Endothelial cell of umbilical vein (primary cell): ENCODE measurements at regions not wholly inside any gene's neighbourhood (a gene's known extent, or its start where the extent isn't known, plus 50 kb on each side); places are given as distances from the start of the nearest gene placed in this dataset.

ENCODE experiments used
- BruUV-seq: library from RNA; stranded (reverse); fragments of 400-500 nt; replicated peaks from 2 replicates; lab custom pipeline; 2021; lab: Mats Ljungman, UMichigan
- CTCF ChIA-PET: fragments of 300-600, 350-600 bp; sonication (Branson Sonifier 250); formaldehyde crosslinking; loops from one replicate; lab custom pipeline; 2021; ENCODE audit warnings: antibody characterized with exemption, inconsistent platforms; lab: Charles Lee
- POLR2A ChIA-PET: fragments of 300-600, 350-600 bp; sonication (Branson Sonifier 250); formaldehyde crosslinking; loops from one replicate; lab custom pipeline; 2021; ENCODE audit warnings: antibody characterized with exemption, inconsistent platforms; lab: Charles Lee
- DNase-seq: peaks from one replicate; pipeline ENCODE4 v3.0.0-alpha.2; 2011; ENCODE audit warnings: low read depth, low spot score
- FAIRE-seq: peaks from 2 replicates; lab custom pipeline; 2011; peaks lifted over from hg19 to GRCh38; lab: Jason Lieb, UNC
- H2AFZ ChIP-seq: 2 replicates; pipeline ENCODE4 v1.6.0; 2012; ENCODE audit warnings: low read depth, low read length, control low read depth, inconsistent platforms
- H3K27ac ChIP-seq: 2 replicates; pipeline ENCODE4 v1.5.1; 2011; ENCODE audit warnings: low read depth, mild to moderate bottlenecking, control low read depth, low read length, moderate library complexity; ENCODE audit not compliant: insufficient read depth
- H3K27me3 ChIP-seq, 2 experiments: 2 replicates each; pipeline versions ENCODE4 v1.6.0 to v1.6.1; 2011; ENCODE audit warnings: low read length in 2 of 2, mixed read lengths in 1 of 2; ENCODE audit not compliant: control insufficient read depth in 2 of 2, insufficient read depth in 2 of 2
- H3K36me3 ChIP-seq, 2 experiments: 2 replicates in 1 of 2; 3 replicates in 1 of 2; pipeline ENCODE4 v1.5.1; 2011; ENCODE audit warnings: low read length in 2 of 2, mild to moderate bottlenecking in 1 of 2, moderate library complexity in 1 of 2; ENCODE audit not compliant: control insufficient read depth in 2 of 2, insufficient read depth in 2 of 2; ENCODE audit errors: extremely low read depth in 1 of 2
- H3K4me1 ChIP-seq: 3 replicates; pipeline ENCODE4 v1.5.1; 2011; ENCODE audit warnings: mild to moderate bottlenecking, low read length; ENCODE audit not compliant: control insufficient read depth, insufficient read depth; ENCODE audit errors: extremely low read depth
- H3K4me2 ChIP-seq: 2 replicates; pipeline ENCODE4 v1.6.1; 2011; ENCODE audit warnings: low read length, control low read depth, mixed read lengths; ENCODE audit not compliant: insufficient read depth
- H3K4me3 ChIP-seq, 3 experiments: fragments of 200-600 bp in 1 of 3; sonication (generic), shearing (Covaris generic) in 1 of 3; replicated peaks in 1 of 3; 2 replicates each; pipeline ENCODE4 v1.5.1; 2011 to 2016; ENCODE audit warnings: control low read depth in 3 of 3, low read length in 3 of 3, mild to moderate bottlenecking in 2 of 3, inconsistent platforms in 1 of 3, low read depth in 1 of 3, moderate library complexity in 1 of 3; ENCODE audit not compliant: insufficient read depth in 1 of 3
- H3K79me2 ChIP-seq: 2 replicates; pipeline ENCODE4 v1.6.0; 2012; ENCODE audit warnings: low read length, inconsistent platforms; ENCODE audit not compliant: control insufficient read depth, insufficient read depth
- H3K9ac ChIP-seq: replicated peaks from 2 replicates; pipeline ENCODE3; 2011; ENCODE audit warnings: low read length, control low read depth; ENCODE audit not compliant: insufficient read depth; ENCODE audit errors: extremely low read depth
- H3K9me1 ChIP-seq: replicated peaks from 3 replicates; pipeline ENCODE4 v1.6.0; 2011; ENCODE audit warnings: mild to moderate bottlenecking, low read length; ENCODE audit not compliant: control insufficient read depth, insufficient read depth; ENCODE audit errors: extremely low read depth
- H3K9me3 ChIP-seq: replicated peaks from 2 replicates; pipeline ENCODE4 v1.5.1; 2012; ENCODE audit warnings: low read length, inconsistent platforms; ENCODE audit not compliant: control insufficient read depth, insufficient read depth
- H4K20me1 ChIP-seq: replicated peaks from 2 replicates; pipeline ENCODE3; 2011; ENCODE audit warnings: mild to moderate bottlenecking, low read length; ENCODE audit not compliant: control insufficient read depth, insufficient read depth; ENCODE audit errors: extremely low read depth
- EZH2 ChIP-seq: IDR thresholded peaks from 2 replicates; pipeline ENCODE4 v1.6.1; 2012; ENCODE audit warnings: borderline replicate concordance, low read depth, mild to moderate bottlenecking, moderate library complexity, low read length, inconsistent platforms; ENCODE audit not compliant: severe bottlenecking
- FOS ChIP-seq: IDR thresholded peaks from 2 replicates; pipeline ENCODE4 v1.6.1; 2011; ENCODE audit warnings: mild to moderate bottlenecking, low read length, moderate library complexity, borderline replicate concordance; ENCODE audit not compliant: insufficient read depth
- GATA2 ChIP-seq: IDR thresholded peaks from 2 replicates; pipeline ENCODE4 v1.7.0; 2011; ENCODE audit warnings: low read depth, mild to moderate bottlenecking, moderate library complexity, mixed read lengths, low read length; ENCODE audit not compliant: insufficient read length, insufficient read depth
- JUN ChIP-seq: IDR thresholded peaks from 2 replicates; pipeline ENCODE4 v1.6.1; 2011; ENCODE audit warnings: borderline replicate concordance, low read depth; ENCODE audit not compliant: insufficient read length, insufficient read depth
- MAX ChIP-seq: IDR thresholded peaks from 2 replicates; pipeline ENCODE4 v1.6.1; 2011; ENCODE audit not compliant: insufficient read depth, insufficient read length
- MYC ChIP-seq: IDR thresholded peaks from one replicate; pipeline ENCODE4 v1.6.1; 2011; ENCODE audit warnings: mild to moderate bottlenecking, low read depth, low read length
- POLR2A ChIP-seq: IDR thresholded peaks from 2 replicates; pipeline ENCODE4 v1.6.1; 2012; ENCODE audit warnings: low read depth, mild to moderate bottlenecking, control low read depth, low read length
- POLR2AphosphoS5 ChIP-seq: IDR thresholded peaks from 2 replicates; pipeline ENCODE4 v1.6.1; 2012; ENCODE audit warnings: low read depth, mild to moderate bottlenecking, control low read depth, low read length, moderate library complexity; ENCODE audit not compliant: insufficient read depth
- dilution Hi-C: fragments of 300-500 bp; cut with MboI; formaldehyde crosslinking; loops from one replicate; pipeline ENCODE4 v1.15.0; 2019; ENCODE audit warnings: low sequenced_read_pairs; ENCODE audit not compliant: extremely low pct_ligation_motif_present
- intact Hi-C: fragments of 100-400 bp; cut with micrococcal nuclease; formaldehyde crosslinking; loops from one replicate; pipeline ENCODE4 v1.10.0; 2022
- TF ChIP-seq, protein P1 (sequence below), 2 donors: IDR thresholded peaks; 1 replicate in 1 of 2; 2 replicates in 1 of 2; pipeline ENCODE4 v1.5.1; 2011; ENCODE audit warnings: low read length in 2 of 2, mild to moderate bottlenecking in 2 of 2, moderate library complexity in 2 of 2, control low read depth in 1 of 2, inconsistent platforms in 1 of 2, low read depth in 1 of 2; ENCODE audit not compliant: insufficient read depth in 1 of 2; ENCODE audit errors: extremely low read depth in 1 of 2

- intact Hi-C loops, result no loop called here
- H4K20me1 ChIP-seq, result no peaks in the 10 kb centered on the region
- H3K4me1 ChIP-seq, result no peaks in the 10 kb centered on the region
- FAIRE-seq, result no peak
- BruUV-seq, result no TSS peak
- no peak for DNase-seq
- H3K9me1 ChIP-seq, result no peaks in the 10 kb centered on the region
- H3K4me2 ChIP-seq, result no peak overlapping the region
- H2AFZ ChIP-seq, result no peak overlapping the region
- H3K36me3 ChIP-seq, result no peaks in the 10 kb centered on the region
- ChIA-PET CTCF (no interaction called here), POLR2A (no interaction called here)
- H3K9ac ChIP-seq, result no peak overlapping the region
- H3K27ac ChIP-seq, result no peak overlapping the region
- no peak overlapping the region for H3K4me3 ChIP-seq
- TF ChIP-seq EZH2, result no peak
- TF ChIP-seq MAX, result no peak
- no peak for TF ChIP-seq MYC
- TF ChIP-seq, protein P1, sequence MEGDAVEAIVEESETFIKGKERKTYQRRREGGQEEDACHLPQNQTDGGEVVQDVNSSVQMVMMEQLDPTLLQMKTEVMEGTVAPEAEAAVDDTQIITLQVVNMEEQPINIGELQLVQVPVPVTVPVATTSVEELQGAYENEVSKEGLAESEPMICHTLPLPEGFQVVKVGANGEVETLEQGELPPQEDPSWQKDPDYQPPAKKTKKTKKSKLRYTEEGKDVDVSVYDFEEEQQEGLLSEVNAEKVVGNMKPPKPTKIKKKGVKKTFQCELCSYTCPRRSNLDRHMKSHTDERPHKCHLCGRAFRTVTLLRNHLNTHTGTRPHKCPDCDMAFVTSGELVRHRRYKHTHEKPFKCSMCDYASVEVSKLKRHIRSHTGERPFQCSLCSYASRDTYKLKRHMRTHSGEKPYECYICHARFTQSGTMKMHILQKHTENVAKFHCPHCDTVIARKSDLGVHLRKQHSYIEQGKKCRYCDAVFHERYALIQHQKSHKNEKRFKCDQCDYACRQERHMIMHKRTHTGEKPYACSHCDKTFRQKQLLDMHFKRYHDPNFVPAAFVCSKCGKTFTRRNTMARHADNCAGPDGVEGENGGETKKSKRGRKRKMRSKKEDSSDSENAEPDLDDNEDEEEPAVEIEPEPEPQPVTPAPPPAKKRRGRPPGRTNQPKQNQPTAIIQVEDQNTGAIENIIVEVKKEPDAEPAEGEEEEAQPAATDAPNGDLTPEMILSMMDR (IDR thresholded peaks at IDR 0.05; ENCODE audit: extremely low read depth in 1 of 2, insufficient read depth in 1 of 2, low read depth in 1 of 2, low read length in 2 of 2), result no peak
- TF ChIP-seq POLR2AphosphoS5, result no peak
- no peak for TF ChIP-seq GATA2
- no peak for TF ChIP-seq FOS
- no peak for TF ChIP-seq POLR2A
- TF ChIP-seq JUN, result no peak
- H3K79me2 ChIP-seq, result no peaks in the 10 kb centered on the region
- dilution Hi-C loops, result no loop called here
- H3K27me3 ChIP-seq, result no peaks in the 10 kb centered on the region
- no peaks in the 10 kb centered on the region for H3K9me3 ChIP-seq
Observed at GRCh38 chr1:68917456-68917855, 420.6 kb upstream of the DEPDC1 start.
